Astrocyte of the cerebellum (primary cell): ENCODE measurements at regions not wholly inside any gene's neighbourhood (a gene's known extent, or its start where the extent isn't known, plus 50 kb on each side); places are given as distances from the start of the nearest gene placed in this dataset.

Source experiments
- DNase-seq: peaks from one replicate; pipeline ENCODE4 v3.0.0-alpha.2; 2011; ENCODE audit warnings: low read depth
- H3K4me3 ChIP-seq: 2 replicates; pipeline ENCODE4 v1.5.1; 2011; ENCODE audit warnings: mild to moderate bottlenecking, low read depth, low read length, moderate library complexity
- in situ Hi-C: cut with HindIII; loops from 2 replicates; pipeline ENCODE4 v1.10.0; 2017; ENCODE audit warnings: low sequenced_read_pairs
- TF ChIP-seq, protein P1 (sequence below): IDR thresholded peaks from 2 replicates; pipeline ENCODE4 v1.5.1; 2012; ENCODE audit warnings: low read length, low read depth, moderate library complexity, mild to moderate bottlenecking; ENCODE audit errors: missing control alignments

- in situ Hi-C loops, result no loop called here
- no peak overlapping the region for H3K4me3 ChIP-seq
- DNase-seq, result no peak
- TF ChIP-seq, protein P1, sequence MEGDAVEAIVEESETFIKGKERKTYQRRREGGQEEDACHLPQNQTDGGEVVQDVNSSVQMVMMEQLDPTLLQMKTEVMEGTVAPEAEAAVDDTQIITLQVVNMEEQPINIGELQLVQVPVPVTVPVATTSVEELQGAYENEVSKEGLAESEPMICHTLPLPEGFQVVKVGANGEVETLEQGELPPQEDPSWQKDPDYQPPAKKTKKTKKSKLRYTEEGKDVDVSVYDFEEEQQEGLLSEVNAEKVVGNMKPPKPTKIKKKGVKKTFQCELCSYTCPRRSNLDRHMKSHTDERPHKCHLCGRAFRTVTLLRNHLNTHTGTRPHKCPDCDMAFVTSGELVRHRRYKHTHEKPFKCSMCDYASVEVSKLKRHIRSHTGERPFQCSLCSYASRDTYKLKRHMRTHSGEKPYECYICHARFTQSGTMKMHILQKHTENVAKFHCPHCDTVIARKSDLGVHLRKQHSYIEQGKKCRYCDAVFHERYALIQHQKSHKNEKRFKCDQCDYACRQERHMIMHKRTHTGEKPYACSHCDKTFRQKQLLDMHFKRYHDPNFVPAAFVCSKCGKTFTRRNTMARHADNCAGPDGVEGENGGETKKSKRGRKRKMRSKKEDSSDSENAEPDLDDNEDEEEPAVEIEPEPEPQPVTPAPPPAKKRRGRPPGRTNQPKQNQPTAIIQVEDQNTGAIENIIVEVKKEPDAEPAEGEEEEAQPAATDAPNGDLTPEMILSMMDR, result no peak
Observed at GRCh38 chrX:128883650-128884049, 639.6 kb downstream of the SMARCA1 start.

DNA sequence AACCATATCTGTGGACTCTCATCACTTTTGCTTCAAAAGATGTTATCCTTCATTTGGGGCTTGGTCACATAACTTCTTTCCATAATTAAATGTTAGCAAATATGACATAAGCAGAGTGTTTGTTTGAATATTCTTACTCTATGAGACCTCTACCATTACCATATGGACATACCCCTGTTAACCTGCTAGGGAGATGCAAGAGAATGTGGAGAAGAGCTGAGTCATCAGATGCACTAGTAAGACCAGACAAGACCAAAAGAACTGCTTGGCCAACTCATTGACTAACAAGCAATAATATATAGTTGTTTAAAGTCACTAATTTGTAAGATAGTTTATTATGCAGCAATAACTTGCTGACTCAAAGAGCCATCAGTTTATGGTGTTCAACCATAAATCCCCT is 652.9 kb downstream of the SMARCA1 start:
- in situ Hi-C loops, result no loop called here
- TF ChIP-seq, protein P1, result no peak
- H3K4me3 ChIP-seq, result no peak overlapping the region
- no peak for DNase-seq

GRCh38 chrX:128862557-128862956 is 660.7 kb downstream of the SMARCA1 start:
- TF ChIP-seq, protein P1, result no peak
- in situ Hi-C loops, result no loop called here
- no peak overlapping the region for H3K4me3 ChIP-seq
- DNase-seq, result no peak

- TF ChIP-seq, protein P1, result no peak
- H3K4me3 ChIP-seq, result no peak overlapping the region
- DNase-seq, result no peak
- in situ Hi-C loops, result no loop called here
Observed at GRCh38 chrX:128848374-128848773, 674.9 kb downstream of the SMARCA1 start.

- no peak for DNase-seq
- TF ChIP-seq, protein P1, result no peak
- no peak overlapping the region for H3K4me3 ChIP-seq
- in situ Hi-C loops, result no loop called here
Observed at GRCh38 chrX:128846385-128846784, 676.9 kb downstream of the SMARCA1 start.

DNA sequence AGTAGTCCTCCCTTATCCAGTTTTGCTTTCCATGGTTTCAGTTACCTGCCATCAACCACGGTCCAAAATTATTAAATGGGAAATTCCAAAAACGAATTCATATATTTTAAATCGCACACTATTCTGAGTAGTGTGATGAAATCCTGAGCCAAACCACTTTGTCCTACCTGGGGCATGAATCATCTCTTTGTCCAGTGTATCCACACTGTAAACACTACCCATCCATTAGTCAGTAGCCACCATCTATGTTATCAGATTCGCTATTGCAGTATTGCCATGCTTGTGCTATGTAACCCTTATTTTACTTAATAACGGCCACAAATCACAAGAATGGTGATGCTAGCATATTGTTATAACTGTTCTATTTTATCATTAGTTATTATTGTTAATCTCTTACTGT is 704.6 kb downstream of the SMARCA1 start:
- no peak for DNase-seq
- TF ChIP-seq, protein P1, result no peak
- in situ Hi-C loops, result no loop called here
- H3K4me3 ChIP-seq, result no peak overlapping the region

DNA sequence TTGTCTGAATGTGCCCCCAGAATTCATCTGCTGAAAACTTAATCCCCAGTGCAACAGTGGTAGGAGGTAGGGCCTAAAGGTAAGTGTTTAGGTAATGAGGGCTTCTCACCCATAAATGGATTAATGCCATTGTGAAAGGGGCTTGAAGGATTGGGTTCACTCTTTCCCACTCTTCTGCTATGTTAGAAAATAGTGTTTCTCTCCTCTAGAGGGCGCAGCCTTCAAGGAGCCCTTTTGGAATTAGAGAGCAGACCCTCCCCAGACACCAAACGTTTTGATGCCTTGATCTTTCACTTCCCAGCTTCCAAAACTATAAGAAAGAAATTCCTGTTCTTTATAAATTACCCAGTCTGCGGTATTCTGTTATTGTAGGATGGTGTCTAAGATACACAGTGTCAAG is 706.4 kb downstream of the SMARCA1 start:
- H3K4me3 ChIP-seq, result no peak overlapping the region
- no peak for DNase-seq
- TF ChIP-seq, protein P1, result peak; percentile 24
- in situ Hi-C loops, result no loop called here
